HG02938 (cell line): ENCODE measurements at regions not wholly inside any gene's neighbourhood (a gene's known extent, or its start where the extent isn't known, plus 50 kb on each side); places are given as distances from the start of the nearest gene placed in this dataset.

Source experiments
- ATAC-seq: cut with Tn5 transposase; IDR thresholded peaks from one replicate; pipeline ENCODE4 v1.9.1; 2021; ENCODE audit warnings: mild to moderate bottlenecking, moderate library complexity; ENCODE audit not compliant: unreplicated experiment

DNA sequence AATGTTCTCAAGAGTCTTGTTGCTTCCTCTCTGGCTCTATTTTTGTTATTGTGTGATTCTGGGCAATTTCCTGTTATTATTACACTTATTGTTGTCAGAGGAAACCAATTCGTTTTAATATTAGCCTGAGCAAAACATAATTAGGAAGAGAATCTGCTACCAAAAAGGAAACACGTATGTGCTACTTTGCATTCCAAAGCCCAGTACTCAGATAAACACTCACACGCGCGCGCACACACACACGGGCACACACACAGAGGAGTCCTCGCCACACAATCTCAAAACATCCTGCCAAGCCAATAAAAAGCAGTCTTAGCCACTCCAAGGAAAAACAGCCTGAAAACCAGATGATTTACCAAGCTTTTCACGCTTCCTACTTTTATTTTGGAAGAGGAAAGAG, 400.7 kb downstream of the NUAK1 start:
- ATAC-seq, result no peak

DNA sequence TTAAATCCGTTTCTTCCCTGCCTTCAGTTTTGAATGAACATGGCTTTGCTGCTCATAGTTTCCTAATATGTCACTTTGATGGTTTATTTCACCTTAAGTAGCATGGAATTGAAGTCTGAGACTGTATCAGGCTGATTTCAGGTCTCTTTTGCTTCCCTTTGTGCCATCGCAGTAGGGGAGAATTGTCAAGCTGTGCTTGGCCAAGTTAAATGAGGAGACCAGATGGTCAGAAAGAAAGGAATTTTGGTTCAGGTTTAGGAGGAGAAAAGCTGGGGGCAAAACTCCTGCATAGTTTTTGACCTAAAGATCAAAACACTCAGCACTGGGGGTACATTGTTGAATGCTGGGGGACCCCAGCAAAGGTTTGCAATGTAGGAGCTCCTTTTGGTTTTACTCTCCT, 398.4 kb downstream of the NUAK1 start:
- ATAC-seq, result no peak

DNA sequence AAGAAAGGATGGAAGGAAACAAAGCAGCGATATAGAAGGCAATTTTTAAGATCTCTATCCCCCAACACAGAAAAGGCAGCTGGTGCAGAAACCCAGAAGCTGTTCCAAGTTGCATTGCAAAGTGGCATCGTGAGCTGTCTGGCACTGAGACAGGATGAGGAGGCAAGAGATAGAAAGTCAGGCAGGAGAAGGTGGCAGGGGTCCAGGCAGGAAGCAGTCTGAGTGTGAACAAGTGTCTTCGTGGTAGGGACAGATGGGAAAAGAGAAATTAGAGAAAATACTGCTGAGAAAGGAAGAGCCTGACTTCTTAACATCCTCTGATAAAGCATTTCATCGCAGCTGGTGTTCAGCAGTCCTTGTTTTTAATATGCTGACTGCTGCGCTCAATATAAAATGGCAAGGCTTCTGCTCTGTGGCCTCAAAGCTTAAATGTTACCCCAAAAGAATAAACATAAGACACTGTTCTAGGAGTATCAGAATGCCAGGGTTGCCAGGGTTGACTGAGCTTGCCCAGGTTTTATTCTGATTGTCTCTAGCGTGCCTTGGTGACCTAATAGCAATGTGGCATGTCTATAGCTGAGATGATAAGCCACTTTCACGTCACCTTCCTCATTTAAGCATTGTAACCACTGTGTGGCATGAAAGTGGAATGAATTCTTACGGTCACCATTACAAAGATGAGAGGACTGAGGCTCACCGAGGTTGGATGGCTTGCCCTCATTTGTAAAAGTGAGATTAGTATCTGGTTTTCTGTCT, 397.6 kb downstream of the NUAK1 start:
- ATAC-seq, result no peak

DNA sequence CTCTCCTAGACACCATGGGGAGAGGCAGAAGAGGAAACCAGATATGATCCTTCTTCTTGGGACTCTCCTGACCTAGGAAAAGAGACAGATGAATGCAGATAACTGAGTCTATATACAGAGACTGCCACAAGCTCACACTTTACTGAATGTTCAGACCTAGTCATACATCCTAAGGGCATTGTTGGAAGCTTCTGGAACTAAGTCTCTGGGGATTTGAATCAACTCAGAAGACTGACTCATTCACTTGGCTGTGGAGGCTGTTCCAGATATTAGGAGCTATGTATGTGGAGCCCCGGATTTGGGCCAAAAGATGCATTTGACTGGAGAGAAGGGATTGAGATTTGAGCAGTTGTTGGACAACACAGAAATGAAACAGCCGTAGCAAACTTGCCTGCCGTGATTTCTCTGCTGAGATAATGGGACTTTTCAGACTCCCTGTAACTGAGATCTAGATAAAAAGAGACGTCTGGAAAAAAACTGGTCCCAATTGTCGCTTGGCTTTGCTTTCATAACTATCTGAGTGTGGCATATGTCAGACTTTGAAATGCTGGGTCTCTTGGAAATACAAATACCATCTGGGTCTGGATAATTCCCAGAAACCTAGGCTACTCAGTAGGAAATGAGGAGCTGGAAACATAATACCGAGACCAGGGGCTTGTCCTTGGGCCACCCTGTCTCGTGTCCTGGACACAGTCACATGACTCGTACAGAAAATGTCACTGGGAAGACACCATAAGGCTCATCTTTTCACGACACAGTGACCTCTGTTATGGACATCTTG, 396.8 kb downstream of the NUAK1 start:
- no peak for ATAC-seq

DNA sequence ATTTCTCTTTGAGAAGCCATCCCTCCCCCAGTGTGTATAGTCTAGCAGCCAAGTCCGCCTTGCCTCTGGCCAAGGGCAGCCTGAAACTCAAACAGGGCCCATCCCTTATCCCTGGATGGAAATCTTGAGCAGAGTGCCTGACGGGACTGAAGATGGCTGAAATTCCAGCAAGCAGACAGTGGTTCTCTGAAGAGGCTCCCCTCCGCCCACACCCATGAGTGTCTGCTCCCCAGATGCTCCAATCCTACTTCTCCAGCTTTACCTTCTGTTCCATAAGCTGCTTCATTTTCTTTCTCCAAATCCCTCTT, 396.2 kb downstream of the NUAK1 start:
- no peak for ATAC-seq

DNA sequence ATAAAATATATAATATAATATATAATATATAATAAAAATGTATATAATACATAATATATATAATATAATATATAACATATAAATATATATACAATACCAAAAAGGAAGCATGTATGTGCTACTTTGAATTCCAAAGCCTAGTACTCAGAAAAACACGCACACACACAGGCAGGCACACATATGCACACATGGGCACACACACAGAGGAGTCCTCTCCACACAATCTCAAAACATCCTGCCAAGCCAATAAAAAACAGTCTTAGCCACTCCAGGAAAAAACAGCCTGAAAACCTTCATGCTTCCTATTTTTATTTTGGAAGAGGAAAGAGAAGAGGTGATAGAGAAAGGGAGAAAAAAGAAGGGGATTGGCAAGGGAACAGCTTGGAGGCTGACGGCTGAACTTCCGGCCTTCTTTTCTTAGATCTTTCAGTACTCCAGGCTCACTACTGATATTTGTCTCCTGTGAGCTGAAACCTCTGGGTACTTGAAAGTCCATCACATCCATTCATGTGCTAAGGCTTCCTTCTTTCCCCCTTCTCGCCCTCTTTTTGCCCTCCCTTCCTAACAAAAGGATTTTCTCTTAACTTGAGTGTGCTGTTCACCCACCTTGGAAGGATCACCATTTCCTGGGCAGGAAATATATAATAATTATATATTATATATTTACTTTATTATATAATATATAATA, 394.2 kb downstream of the NUAK1 start:
- no peak for ATAC-seq

DNA sequence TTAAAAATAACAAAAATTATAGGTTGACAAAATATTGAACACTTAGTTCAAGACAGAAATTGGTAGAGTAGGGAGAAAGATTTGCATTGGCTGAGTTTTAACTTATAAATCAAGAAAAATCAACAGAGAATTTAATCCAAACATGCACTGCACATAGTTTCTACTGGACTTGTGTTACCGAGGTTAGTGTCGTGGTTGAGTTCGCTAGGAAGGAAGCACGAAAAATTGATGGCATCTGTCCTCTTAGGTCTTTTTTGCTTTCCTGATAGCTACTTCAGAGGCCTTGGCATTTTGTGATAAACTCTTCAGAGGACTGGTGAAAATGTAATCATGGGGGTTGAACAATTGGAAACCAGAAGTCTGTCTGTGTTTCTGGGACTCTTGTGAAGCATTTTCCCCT, 392.9 kb downstream of the NUAK1 start:
- ATAC-seq, result no peak

DNA sequence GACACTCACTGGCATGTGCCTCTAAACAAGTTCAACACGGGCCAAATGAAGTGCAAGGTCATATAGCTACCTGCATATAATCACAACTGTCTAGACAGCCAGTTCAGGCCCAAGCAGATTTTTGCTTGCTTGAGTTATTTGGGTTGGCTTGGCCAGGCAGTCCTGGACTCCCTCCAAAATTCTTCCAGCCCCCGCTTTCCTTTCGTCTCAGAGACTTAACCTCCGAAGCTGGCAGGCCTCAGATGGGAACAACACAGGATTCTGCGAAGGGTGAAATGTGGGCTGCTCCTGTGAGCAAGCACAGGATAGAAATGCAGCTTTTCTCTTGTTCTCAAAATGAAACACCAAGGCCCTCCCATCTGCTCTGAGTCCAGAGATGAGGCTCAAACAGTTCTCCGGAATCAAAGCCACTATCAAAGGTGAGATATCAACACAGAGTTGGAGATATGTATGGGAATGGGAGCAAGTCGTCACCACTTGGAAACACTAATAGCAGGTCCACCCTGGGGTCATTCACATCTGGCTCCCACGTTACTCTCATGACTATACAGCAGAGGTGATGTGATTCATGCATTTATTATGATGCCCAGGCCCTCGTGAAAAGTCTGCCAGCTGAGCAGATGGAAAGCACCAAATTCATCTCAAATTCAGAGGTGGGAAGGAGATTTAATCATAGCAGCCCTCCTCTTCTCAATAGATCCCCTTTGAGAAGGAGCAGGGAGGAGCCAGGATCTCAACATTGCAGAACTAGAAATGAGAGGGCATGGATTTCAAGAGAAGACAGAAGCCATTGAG, 389.8 kb downstream of the NUAK1 start:
- no peak for ATAC-seq

DNA sequence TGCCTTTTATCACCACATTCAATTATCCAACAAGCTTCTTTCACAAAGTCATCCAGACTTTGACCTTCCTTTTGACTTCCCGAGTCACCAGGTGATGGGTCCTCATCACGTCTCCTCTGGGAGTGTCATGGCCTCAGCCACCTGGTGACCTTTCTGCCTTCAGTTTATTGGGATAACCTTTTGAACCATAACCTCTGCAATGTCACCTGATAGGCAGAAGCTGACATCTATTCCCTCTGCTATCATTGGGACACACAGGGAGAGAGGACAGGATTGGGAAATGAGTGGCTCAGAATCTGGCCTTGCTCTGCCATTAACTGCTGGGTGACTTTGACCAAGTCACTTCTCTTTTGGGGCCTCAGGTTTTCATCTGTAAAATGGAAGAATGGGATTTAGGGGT, 388.7 kb downstream of the NUAK1 start:
- no peak for ATAC-seq

DNA sequence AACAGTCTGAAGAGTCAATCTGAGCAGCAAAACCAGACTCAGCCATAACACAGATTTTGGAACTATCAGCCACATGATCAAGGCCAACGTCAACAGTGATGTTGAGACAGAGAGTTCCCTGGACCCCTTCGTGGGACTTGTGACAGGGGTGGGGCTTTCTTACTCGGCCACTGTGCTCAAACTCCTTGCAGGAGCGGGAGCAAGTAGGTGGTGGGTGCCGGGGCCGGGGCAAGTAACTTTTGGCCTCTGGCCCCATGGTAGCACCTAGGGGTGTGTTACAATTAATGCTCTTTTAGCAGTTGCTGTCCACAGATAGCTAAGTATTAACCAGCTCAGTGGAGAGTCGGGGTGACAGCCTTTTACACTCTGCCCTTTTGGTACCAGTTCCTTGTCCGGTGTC, 384.4 kb downstream of the NUAK1 start:
- ATAC-seq, result no peak

DNA sequence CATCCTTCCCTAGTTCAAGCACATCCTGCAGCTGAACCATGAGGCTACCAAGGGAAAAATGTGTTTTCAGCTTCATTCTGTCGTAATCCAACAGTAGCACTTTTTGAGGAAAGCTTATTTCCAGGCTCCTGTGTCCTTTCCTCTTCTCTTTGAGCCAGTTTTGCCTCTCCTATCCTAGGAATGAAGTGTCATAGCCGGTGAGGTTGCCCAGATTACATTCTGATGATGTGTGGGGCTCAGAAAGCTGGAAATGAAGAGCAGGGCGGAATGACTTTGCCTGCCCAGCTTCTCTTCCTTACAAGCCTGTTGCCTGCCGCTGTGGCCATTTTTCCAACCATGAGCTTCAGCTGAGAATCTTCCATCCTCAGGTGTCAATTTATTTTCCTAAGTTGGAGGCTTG, 381.8 kb downstream of the NUAK1 start:
- no peak for ATAC-seq

DNA sequence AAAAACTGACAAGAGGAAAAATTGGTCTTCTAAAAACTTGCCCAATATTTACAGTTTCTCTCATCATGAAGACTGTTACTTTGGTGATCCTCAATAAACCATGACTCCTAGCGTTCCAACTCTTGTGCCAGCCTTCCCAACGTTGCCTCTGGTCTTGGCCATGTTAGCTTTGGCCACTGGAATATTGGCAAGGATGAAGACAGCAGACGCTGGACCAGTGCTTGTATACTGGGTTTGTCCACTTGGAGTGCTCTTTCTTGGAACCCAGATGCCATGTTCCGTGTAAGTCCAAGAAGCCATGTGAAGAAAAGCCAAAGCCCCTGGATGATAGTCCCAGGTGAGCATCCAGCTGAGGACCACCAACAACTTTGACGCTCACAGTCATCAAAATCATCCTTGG, 379.6 kb downstream of the NUAK1 start:
- ATAC-seq, result no peak

DNA sequence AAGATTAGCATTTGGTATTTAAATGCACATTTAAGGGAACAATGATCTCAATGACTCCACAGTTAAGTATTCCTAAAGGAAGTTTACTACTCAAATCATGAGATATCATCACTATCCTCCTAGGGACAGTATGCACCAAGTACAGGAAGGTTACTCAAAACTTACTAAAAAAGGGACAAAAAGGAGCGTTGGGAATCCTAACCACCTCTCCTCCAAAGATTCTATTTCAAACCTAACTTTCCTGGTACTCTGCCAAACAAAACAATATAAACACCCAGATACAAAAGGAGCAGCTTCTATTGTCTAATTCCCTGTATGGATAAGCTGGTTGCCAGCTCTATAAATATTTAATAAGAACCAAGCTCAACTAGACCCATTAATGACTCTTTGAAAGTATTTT, 377.7 kb downstream of the NUAK1 start:
- no peak for ATAC-seq

DNA sequence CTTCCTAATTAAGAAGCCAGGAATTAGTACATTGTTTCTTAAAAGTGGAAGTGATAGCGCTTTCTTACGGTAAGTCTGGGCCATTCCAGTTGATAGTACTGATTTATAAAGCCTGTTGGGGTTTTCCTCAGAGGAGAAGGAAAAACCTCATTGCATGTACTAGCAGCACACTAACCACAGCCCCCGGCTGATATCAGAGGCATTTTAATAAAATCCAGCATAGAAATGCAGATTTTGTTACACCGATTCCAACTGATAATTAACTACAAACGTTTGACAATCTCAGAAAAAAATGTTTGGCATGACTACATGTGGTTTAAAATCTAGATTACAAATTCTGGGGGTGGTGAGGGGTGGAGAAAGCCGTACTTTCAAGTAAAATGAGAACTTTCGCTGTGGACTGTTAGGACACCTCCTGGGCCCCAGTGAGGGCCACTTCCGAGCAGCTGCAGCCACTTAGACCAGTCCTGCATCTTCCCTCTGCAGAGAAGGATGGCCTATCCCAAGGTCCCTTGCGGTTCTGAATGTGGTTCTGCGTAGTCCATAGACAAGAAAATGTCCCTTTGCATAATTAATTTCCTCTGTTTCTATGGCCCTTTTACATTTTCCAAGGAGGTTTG, 374.4 kb downstream of the NUAK1 start:
- ATAC-seq, result no peak

DNA sequence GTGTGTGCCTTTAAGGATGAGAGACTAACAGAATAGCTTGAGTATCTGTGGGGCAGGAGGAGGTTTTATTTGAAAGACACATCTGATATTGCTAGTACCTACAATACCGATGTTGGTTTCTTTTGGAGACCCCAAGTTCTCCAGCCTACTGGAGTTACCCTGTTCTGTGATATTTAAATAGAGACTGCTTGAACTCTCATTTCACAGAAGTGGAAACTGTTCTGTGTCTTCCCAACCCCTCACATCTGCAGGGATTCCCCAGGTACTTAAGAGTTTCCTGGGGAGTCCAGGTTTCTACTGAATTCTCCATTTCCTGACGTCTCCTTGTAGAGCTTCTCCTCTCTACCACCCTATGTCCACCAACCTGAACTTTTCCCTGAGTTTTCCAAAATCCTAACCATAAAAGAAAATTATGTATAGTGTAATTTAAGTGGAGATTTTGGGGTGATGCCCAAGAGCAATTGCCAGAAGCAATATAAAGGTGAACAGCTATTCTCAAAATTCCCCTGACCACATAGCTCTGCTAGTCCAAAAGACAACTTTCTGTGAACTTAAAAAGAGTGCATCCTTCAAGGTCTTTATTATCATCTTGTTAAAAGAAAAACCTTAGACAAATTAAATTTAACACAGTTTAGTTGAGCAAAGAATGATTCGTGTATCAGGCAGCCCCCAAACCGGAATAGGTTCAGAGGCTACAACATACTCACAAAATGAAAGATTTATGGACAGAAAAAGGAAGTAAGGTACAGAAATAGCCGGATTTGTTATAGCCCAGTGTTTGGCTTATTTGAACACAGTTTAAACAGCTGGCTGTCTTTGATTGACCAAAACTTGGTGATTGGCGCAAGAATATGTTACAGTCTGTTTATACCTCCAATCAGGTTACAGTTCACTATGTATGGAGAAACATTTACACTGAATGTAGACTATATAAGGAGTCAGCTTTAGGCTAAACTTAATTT, 373.4 kb downstream of the NUAK1 start:
- no peak for ATAC-seq

DNA sequence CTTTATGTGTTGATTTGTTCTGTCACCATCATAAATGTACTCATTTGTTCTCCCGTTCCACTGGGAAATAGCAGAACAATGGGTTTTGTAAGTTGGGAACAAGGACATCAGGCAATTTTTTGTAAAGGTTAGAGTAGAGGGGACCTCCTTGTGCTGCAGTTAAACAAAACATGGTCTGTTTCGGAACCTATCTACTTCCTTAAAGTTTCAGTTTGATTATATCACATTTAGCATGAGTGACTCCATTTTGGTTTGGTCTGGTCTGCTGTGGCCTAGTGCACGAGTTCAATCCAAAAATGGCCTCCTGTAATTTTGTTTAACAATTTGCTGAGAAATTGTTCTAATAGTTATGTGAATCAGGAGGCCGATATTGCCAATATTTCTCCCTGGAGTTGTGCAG, 372.7 kb downstream of the NUAK1 start:
- ATAC-seq, result no peak

DNA sequence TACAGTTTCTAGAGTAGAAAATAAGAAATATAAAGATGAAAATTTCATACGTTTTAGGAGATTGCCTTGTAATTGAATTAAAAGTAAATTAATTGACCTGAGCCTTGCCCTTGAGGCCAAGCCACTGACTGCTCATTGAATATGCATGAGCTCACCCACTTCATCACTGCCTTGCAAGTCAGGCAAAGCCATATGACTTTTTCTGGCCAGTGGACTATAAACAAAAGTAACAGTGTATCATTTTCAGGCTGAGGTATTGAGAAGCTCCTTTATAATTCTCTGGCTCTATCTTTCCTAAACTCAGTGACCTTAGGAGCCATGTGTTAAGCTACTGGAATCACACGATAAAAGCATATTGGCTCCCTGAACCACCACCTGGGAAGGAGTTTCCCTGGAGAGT, 369.3 kb downstream of the NUAK1 start:
- ATAC-seq, result no peak

DNA sequence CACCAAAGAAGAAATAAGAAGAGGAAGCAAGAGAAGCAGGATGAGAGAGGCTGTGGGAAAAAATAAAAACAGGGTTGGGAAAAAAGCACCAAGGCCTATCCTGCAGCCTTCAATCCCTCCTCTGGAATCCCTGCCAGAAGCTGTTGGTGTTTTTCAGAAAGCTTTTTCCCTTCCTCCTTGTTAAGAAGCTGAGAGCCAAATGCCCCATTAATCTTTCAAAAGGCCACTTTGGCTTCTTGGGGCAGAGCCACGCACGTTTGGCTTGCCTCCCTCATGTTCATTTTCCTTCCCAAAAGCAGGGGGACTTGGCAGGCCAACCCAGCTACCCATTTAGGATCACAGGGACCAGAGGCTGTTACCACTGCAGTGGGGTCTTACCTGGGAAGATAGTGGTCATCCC, 365.3 kb downstream of the NUAK1 start:
- ATAC-seq, result no peak

DNA sequence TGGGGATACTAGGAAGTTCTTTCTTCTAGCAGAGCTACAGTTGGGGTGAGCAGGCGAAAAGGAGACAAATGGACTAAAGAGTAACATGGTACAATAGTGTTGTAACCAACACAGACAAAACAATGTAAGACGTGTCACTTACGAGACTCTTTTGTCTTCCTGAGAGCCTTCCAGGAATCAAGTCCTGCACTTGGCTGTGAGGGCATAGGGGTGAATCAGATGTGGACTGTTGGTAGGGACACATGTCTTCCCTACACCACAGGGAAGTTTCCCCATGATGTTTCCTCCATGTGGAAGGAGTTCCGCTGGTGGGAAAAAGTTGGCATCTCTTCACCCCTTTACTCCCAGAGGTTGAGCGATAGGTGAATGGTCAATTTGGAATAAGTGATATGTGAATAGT, 364.7 kb downstream of the NUAK1 start:
- no peak for ATAC-seq

DNA sequence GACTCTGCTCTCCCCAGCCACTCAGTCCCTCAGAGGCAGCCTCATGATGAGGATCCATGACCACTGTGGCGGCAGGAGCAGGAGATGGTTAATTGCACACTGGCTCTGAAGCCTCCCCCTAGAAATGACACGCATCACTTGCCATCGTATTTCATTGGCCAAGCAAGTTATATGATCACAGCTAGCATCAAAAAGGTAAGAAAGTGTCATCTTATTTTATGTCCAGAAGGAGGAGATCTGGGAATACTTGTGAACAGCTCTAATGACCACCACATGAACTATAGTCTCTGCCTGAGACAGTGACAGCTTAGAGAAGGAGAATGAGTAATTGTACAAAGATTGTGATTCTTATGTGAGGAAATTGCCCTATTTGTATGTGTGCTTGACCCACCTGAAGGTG, 363.4 kb downstream of the NUAK1 start:
- ATAC-seq, result no peak
